Body of pancreas (tissue), 4 donors: ENCODE measurements at regions not wholly inside any gene's neighbourhood (a gene's known extent, or its start where the extent isn't known, plus 50 kb on each side); places are given as distances from the start of the nearest gene placed in this dataset.

Experiments used
- POLR2A ChIP-seq, 3 donors: fragments of 450-650 bp; IDR thresholded peaks; one replicate each; pipeline ENCODE4 v1.6.1; 2016; ENCODE audit warnings: antibody characterized with exemption in 3 of 3, mild to moderate bottlenecking in 2 of 3
- TF ChIP-seq, protein P1 (sequence below), 7 experiments: fragments of 450-650 bp in 4 of 7; fragments of 200-600 bp in 3 of 7; sonication (generic) in 3 of 7; IDR thresholded peaks; one replicate each; pipeline ENCODE4 v1.5.1; 2016 to 2019; ENCODE audit warnings: antibody characterized with exemption in 7 of 7

DNA sequence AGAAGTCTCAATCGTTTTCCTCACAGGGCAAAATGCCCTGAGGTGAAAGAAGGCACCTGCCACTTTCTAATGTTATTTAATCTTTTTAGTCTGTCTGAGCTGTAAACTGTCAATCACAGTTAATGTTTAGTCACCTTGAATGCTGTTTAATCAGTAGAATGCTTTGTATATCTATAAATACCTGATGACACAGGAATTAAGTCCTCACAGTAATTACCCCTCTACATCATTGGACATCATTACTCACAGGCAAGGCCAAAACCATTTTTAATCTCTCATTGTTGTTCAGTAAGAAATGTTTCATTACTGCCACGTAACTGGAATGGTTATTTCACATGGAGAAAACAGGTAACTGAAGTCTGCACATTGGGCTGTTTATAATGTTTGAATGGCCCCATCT, 178.8 kb downstream of the EXOC5 start:
- TF ChIP-seq, protein P1, sequence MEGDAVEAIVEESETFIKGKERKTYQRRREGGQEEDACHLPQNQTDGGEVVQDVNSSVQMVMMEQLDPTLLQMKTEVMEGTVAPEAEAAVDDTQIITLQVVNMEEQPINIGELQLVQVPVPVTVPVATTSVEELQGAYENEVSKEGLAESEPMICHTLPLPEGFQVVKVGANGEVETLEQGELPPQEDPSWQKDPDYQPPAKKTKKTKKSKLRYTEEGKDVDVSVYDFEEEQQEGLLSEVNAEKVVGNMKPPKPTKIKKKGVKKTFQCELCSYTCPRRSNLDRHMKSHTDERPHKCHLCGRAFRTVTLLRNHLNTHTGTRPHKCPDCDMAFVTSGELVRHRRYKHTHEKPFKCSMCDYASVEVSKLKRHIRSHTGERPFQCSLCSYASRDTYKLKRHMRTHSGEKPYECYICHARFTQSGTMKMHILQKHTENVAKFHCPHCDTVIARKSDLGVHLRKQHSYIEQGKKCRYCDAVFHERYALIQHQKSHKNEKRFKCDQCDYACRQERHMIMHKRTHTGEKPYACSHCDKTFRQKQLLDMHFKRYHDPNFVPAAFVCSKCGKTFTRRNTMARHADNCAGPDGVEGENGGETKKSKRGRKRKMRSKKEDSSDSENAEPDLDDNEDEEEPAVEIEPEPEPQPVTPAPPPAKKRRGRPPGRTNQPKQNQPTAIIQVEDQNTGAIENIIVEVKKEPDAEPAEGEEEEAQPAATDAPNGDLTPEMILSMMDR (IDR thresholded peaks at IDR 0.05) = no peak
- no peak for TF ChIP-seq POLR2A (IDR thresholded peaks at IDR 0.05)
